DND-41 (cell line): ENCODE measurements at regions not wholly inside any gene's neighbourhood (a gene's known extent, or its start where the extent isn't known, plus 50 kb on each side); places are given as distances from the start of the nearest gene placed in this dataset.

Source experiments
- CTCF ChIP-seq: IDR thresholded peaks from 2 replicates; pipeline ENCODE4 v1.5.1; 2012; ENCODE audit warnings: borderline replicate concordance, low read length, moderate library complexity, mild to moderate bottlenecking; ENCODE audit not compliant: poor library complexity, severe bottlenecking; ENCODE audit errors: extremely low read depth
- EZH2 ChIP-seq: IDR thresholded peaks from 3 replicates; pipeline ENCODE4 v1.6.1; 2012; ENCODE audit warnings: borderline replicate concordance, low read depth, mild to moderate bottlenecking, moderate library complexity, low read length, inconsistent platforms; ENCODE audit not compliant: severe bottlenecking

- TF ChIP-seq CTCF (no peak), EZH2 (no peak)
These were observed 298.7 kb upstream of the PTGER4 start for GRCh38 chr5:40381016-40381415.
